Activated CD4-positive, alpha-beta T cell treated with anti-CD3 and anti-CD28 coated beads for 24 hours (primary cell): ENCODE measurements at regions not wholly inside any gene's neighbourhood (a gene's known extent, or its start where the extent isn't known, plus 50 kb on each side); places are given as distances from the start of the nearest gene placed in this dataset.
"Not testable (repeated sequence)": the region's sequence is repeated elsewhere in the genome, so short reads cannot be mapped to it uniquely, and the experiment has no call there.

Experiments
- DNase-seq, 2 donors: peaks; one replicate each; pipeline ENCODE4 v3.0.0-alpha.2; 2020; ENCODE audit warnings: low read depth in 2 of 2

GRCh38 chr2:121818546-121818945 lies 63.1 kb downstream of the TSN start:
- no peak for DNase-seq

GRCh38 chr2:121819846-121820245 lies 64.4 kb downstream of the TSN start:
- DNase-seq, result no peak

DNA sequence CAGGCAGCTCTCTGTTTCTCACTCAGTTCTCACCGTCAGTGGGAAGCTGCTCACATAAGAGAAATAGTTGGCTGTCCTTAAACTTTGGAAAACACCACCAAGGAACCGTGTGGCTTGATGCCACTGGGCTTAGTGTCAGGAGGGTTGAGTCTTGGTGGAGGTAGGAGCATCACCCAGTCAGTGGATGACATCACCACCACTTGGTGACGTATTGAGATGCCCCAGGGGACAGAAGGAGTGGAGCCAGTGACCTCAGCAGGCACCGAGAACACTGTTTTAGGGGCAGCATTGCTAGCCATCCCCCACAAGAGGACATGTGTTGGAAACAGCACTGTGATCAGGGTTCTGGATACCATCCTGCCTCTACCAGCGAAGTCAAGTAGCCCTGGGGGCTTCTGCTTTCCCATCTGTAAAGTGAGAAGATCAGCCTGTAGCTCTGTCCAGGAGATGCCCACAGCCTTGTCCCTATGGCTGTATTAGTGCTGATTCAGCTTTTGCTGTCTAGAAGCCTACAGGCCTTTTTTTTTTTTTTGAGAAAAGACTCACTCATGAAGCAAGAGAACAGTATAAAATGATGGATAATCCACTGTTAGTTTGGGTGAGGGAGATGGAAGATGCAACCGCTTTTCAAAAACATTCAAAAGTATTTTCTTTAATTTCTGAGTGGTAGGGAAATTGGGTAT lies 66.2 kb downstream of the TSN start:
- DNase-seq, result no peak

- no peak for DNase-seq
Measured at GRCh38 chr2:121824264-121824663, 68.8 kb downstream of the TSN start.

DNA sequence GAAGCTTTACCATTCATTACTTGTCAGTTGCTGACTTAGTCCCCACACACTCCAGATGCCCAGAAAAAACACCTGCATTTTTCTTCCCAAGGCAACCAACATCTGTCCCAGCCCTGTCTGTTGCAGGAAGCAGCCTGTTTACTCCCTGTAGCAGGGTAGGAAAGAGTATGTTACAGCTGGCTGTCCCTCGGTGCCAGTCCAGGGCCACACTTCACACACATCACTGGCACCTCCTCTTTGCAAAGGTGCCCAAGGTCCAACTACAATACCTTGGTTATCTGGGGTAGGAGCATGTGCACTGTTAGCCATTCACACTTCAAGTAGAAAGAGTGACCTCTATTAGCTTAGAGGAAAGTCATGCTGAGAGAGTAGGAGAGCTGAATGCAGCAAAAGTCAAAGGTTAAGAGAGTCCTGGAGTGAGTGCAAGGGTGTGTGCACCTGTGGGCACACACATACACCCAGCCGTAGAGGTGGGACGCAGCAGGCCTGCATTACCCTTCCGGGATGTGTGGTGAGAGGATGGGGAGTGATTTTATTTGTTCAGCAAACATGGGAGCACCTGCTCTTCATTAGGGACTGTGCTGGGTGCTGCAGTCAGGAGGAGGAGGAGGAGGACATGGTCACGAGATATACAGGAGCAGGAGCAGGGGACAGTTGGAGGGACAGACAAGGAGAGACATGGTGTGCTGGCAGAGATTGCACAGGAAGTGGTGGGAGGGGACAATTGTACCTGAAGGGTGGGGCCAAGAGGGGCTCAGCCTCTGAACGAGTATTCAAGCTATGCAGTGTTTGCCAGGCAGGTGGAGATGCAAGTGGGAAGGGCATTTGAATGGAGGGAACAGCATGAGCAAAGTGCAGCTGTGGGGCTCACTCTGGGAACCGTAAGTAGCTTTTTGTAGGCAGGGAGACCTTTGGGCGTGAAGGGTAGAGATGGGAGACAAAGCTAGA lies 69.8 kb downstream of the TSN start:
- no peak for DNase-seq

GRCh38 chr2:121826036-121826435 lies 70.6 kb downstream of the TSN start:
- DNase-seq, result no peak

- no peak for DNase-seq
Measured at GRCh38 chr2:121828281-121828731, 72.9 kb downstream of the TSN start.

- DNase-seq, result no peak
Measured at GRCh38 chr2:121830809-121831208, 75.4 kb downstream of the TSN start.

- no peak for DNase-seq
Measured at GRCh38 chr2:121831841-121832240, 76.4 kb downstream of the TSN start.

DNA sequence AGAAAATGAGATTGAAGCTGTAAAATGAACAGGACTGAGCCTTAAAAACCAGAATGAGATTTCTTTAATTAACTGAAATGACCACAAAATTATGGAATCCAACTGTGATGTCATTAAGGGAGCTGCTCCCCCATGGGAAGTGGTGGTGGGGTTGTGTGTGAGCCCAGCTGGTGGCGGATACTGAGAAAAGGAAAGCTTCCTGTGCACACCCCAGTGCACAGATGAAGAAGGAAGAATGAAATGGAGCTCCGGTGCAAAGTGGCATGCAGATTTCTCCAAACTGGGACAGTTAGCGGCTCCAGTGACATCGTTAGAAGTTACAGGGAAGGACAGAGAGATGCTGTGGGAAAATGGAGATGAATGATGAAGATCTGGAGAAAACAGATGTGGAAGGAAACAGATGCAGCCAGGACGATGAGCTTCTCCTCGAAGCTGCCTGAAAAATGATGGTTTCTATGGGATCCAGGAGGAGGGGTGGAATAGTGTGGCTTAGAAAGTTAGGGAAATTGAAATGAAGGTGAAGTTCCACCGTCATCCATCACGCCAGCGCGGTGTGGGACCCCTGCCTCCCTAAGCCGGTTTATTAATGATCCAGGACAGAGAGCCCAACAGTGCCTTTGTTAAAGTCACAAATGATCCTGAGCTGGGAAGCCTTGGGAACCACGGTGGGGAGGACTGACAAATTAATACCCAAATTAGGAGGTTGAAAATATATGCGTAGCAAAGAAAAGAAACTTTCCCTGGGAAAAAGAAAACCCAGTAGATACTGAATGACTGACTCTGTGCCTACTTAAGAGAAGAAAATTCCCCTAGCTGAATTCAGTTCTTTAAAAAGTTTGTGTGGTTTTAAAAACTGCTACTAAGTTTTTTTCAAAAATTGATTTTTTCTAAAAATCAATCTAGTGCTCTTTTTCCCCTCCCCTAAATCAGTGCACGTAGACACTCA lies 77.2 kb downstream of the TSN start:
- no peak for DNase-seq

DNA sequence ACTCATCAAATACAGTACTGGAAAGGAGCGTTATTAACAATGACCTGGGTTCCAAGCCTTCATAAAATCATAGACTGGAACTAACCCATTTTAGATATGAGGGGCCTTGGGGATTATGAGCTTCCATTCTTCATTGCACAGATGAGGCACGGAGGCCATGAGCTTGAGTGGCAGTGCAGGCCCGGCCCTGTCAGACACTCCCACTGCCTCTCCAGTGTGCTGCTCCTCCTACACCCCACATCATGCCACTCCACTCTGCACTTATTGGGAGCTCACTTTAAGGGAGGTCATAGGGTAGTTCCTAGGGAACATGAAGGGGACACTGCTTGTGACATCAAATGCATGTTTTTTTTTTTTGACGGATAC lies 77.9 kb downstream of the TSN start:
- no peak for DNase-seq

DNA sequence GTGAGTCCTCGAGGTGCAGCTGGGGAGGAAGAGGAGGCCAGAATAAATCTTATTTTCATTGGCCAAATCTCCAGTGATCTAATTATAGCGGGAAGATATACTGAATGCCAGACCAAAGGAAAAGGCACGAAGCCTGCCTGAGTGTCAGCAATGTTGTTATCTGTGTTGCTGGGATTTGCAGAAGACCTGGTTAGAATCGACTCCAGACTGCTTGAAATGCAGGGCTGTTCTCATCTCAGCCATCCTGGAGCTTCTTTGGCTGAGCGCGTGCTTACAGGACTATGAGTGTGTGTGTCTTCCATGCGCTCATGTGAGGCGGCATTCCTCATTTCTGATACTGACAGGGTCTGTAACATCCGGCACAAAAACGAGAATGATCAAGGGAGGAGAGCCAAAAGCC lies 81.2 kb downstream of the TSN start:
- DNase-seq, result no peak

GRCh38 chr2:121837591-121837990 lies 82.1 kb downstream of the TSN start:
- no peak for DNase-seq

DNA sequence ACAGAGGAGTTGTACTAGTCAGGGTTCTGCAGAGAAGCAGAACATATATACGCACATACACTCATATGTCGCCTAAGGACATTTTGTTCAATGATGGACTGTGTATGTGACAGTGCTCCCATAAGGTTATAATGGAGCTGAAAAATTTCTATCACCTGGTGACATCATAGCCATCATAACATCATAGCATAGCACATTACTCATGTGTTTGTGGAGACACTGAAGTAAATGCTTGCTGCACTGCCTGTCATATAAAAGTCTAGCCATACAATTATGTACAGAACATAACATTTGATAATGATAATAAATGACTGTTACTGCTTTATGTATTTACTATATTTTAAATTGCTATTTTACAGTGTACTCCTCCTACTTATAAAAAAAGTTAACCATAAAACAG lies 83.1 kb downstream of the TSN start:
- DNase-seq, result no peak

GRCh38 chr2:121839584-121839983 lies 84.1 kb downstream of the TSN start:
- DNase-seq, result no peak

- no peak for DNase-seq
Measured at GRCh38 chr2:121849236-121849635, 93.8 kb downstream of the TSN start.

DNA sequence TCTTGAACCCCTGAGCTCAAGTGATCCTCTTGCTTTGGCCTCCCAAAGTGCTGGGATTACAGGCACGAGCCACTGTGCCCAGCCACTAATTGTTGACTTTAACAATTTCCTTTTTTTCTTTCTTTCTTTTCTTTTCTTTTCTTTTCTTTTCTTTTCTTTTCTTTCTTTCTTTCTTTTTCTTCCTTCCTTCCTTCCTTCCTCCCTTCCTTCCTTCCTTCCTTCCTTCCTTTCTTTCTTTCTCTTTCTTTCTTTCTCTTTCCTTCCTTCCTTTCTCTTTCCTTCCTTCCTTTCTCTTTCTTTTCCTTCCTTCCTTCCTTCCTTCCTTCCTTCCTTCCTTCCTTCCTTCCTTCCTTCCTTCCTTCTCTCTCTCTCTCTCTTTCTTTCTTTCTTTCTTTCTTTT lies 97.7 kb downstream of the TSN start:
- DNase-seq, result not testable (repeated sequence)

- no peak for DNase-seq
Measured at GRCh38 chr2:121855510-121855909, 100.1 kb downstream of the TSN start.

GRCh38 chr2:121856360-121856759 lies 100.9 kb downstream of the TSN start:
- no peak for DNase-seq

DNA sequence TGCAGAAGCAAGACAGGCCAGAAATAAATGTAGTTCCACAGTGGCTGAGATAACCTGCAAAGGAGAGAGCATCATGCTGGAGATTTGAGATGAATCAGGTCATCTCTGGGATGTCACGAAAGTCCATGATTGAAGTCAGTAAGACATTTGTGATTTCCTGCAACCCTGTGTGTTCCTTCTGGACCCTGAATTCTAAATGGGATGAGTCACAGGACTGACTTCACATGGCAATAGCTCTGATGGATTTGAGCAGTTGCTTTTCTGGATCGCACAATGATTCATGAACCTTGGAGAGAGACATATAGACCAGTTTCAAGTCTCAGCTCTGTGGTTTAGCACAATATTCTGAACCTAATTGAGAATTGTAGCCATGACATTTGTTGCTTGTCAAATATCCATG lies 102.9 kb downstream of the TSN start:
- no peak for DNase-seq

GRCh38 chr2:121858847-121859246 lies 103.4 kb downstream of the TSN start:
- DNase-seq, result no peak
